Limb (tissue), 2 donors: ENCODE measurements at regions not wholly inside any gene's neighbourhood (a gene's known extent, or its start where the extent isn't known, plus 50 kb on each side); places are given as distances from the start of the nearest gene placed in this dataset.
A peak's percentile ranks its signal among the peaks of the same experiment; 100 is the strongest.
"Not testable (repeated sequence)": the region's sequence is repeated elsewhere in the genome, so short reads cannot be mapped to it uniquely, and the experiment has no call there.

Experiments used
- DNase-seq, 2 donors: peaks; one replicate each; pipeline ENCODE4 v3.0.0-alpha.2; 2016; ENCODE audit errors: extremely low spot score in 2 of 2

DNA sequence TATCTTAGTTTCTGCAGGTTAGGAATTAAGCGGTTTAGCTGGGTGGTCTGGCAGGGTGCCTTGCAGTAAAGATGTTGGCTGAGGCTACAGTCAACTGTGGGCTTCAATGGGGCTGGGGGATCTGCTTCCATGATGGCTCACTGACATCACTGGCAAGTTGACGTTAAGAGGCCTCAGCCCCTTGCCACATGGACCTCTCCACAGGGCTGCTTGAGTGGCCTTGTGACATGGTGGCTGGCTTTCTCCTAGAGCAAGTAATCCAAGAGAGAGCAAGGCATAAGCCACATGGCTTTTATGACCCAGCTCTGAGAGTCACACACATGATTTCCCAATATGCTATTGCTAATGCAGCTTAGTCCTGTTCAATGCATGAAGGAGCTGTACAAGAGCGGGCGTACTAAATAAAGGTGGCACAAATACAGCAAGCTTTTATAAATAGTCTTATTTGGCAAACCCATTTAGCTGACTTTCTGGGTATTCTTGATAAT, 109.1 kb downstream of the SEPTIN7 start:
- no peak for DNase-seq

DNA sequence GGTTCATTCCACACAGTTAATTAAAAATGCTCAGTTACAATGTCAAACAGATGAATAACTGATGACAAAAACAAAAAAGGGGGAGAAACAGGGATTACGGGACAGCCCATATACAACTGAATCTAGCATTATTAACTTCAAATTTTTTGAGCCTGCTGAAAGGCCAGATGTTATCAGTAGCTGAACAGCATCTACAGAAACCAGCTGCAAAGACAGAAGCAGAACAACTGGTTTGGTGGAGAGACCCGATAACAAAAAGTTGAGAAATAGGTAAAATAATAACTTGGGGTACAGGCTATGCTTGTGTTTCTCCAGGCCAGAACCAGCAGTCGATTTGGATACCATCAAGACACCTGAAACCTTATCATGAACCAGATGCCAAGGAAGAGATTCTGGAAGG, 109.8 kb downstream of the SEPTIN7 start:
- DNase-seq = not testable (repeated sequence)

DNA sequence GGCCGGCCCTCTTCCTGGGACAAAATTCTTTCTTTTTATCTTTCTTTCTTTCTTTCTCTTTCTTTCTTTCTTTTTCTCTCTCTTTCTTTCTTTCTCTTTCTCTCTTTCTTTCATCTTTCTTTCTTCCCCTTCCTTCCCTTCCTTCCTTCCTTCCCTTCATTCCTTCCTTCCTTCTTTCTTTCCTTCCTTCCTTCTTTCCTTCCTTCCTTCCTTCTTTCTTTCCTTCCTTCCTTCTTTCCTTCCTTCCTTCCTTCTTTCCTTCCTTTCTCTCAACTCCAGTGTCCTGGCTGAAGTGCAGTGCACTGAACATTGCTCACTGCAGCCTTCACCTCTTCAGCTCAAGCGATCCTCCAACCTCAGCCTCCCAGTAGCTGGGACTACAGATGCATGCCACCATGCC, 112.5 kb downstream of the SEPTIN7 start:
- DNase-seq = not testable (repeated sequence)

DNA sequence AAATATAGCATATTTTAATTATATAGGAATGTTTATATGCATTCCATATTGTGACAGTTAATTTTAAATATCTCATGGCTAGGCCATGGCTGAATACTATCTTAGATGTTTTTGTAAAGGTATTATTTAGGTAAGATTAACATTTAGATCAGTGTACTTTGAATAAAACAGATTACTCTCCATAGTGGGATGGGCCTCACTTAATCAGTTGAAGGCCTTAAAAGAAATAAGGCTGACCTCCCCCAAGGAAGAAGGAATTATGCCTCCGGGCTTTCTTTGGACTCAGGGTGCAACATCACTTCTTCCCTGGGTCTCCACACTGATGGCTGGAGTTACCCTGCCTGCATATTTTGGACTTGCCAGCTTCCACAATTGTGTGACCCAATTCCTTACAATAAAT, 113.4 kb downstream of the SEPTIN7 start:
- DNase-seq = not testable (repeated sequence)

DNA sequence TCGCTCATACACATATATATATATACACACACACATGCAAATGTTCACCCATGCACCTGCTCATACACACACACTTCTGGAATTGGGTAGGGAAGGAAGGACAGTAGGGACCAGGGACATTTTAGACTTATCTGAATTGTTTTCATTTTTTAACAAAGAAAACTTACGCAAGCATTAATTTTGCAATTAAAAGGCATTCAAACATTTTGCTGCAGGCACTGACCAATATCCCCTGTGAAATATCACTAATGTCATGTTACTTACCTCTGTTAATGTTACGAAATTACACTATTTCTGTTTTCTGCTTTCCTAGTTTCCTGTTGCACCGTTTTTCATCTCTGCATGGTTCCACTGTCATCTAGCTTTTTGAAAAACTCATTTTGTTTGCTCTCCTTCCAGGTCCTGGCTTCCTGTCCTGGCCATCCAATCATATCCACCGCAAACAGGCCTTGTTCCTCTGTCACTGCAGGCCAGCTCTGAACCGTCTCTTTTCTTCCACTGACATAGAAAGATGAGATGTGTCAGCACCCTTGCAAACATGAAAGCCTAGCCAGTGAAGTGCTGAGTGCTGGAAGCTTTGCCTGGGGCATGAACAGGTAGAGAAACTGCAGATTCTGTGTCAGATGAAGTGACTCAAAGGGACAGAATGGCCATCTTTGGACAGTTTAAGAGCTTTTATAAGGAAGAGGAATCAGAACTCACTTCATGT, 114.5 kb downstream of the SEPTIN7 start:
- DNase-seq = not testable (repeated sequence)

DNA sequence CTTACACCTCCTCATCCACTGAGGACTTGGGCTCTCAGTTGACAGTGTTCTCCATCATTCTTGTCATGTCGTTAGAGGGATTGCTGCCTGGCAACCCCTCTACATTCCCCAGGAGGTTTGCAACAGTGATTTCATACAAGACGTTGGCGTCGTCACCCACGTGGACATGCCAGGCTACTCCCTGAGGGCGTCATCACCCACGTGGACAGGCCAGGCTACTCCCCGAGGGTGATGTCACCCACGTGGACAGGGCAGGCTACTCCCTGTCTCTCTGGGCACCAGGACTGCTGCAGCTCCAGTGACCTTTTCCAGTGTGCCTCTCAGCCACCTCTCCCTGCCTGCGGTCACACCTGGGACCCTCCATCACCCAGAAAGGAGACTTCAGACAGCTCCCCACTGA, 117.4 kb downstream of the SEPTIN7 start:
- DNase-seq = not testable (repeated sequence)

DNA sequence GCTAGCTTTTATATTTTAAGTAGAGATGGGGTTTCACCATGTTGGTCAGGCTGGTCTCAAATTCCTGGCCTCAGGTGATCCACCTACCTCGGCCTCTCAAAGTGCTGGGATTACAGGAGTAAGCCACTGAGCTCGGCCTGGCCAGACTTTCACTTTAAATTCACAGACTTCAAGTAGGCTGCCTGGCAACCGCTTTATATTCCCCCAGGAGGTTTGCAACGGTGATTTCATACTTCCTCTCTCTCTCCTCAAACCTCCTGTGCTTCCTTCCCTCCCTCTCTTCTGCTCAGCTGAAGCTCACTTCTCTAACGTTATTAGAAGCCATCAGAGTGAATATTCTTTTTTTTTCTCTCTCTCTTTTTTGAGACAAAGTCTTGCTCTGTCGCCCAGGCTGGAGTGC, 118.8 kb downstream of the SEPTIN7 start:
- DNase-seq = peak in 1 of 2 donors; percentile 36

DNA sequence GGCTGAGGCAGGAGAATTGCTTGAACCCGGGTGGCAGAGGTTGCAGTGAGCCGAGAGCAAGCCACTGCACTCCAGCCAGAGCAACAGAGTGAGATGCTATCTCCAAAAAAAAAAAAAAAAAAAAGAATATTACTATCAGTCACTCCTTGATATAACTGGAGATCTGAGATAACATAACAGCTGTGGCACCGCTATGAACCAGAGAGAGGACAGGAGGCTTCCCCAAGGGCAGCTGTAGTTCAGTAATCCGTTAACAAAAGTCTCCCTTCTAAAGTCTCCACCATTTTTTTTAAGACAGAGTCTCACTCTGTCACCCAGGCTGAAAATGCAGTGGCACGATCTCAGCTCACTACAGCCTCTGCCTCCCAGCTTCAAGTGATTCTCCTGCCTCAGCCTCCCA, 120.5 kb downstream of the SEPTIN7 start:
- DNase-seq = not testable (repeated sequence)

DNA sequence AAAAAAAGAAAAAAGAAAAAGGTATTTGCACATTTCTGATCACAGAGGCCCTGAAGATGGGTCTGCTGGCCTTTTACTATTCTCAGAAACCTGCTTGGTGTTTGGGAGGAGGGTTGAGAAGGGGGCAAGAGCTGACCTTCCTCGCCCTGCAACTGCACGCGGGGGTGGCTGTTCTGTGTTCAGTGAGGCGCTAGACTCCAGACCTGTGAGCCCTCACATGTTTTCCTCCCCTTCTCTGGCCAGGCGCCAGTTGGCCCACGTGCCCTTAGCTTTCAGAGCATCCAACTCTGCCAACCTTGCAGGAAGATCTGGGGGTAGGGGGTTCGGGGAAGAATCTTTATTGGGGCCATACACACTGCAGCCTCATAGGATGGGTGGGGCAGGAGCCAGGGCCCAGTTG, 123.8 kb downstream of the SEPTIN7 start:
- DNase-seq = peak in 1 of 2 donors; percentile 34

DNA sequence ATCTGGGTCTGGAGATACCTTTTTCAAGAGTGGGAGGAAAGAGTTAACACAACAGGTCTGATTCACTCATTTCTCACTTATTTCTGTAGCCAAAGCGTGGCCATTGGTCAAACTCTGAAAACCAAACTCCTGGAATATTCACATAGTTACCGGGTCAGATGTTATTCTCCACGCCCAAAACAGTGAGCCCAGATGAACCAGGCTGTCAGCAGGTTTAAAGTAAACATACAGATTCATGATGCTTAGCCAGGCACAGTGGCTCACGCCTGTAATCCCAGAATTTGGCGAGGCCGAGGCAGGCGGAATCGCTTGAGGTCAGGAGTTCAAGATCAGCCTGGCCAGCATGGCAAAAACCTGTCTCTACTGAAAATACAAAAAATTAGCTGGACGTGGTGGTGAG, 126.1 kb downstream of the SEPTIN7 start:
- DNase-seq = not testable (repeated sequence)

DNA sequence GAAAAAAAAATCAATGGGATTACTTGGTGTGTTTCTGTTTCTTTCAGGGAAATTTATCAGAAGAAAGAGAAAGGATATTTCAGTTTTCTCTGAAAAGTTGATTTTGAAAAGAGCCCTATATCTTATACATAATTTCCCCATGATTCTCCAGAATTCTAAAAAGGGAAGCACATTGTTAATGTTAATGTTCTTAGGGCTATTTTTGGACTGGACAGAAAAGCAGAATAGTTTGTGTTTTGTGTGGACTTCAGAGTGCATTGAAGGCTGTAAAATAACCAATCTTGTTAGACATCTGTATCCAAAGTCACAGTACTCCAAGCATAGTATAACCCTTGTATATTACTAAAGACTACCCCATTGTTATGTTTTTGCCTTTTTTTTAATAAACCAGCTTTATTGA, 130.3 kb downstream of the SEPTIN7 start:
- DNase-seq = not testable (repeated sequence)

DNA sequence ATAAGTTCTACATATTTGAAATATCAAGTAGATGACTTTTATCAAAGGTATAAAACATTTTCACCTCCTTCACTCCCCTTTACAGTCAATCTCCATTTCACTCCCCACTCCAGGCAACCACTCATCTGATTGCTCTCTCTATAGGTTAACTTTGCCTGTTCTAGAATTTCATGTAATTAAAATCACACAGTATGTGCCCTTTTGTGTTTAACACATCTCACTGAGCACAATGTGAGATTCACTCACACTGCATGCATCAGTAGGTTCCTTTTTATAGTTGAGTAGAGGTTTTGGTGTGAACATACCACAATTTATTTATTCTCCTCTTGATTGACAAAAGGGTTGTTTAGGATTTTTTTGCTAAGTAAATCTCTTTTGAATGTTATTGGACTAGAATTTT, 130.7 kb downstream of the SEPTIN7 start:
- DNase-seq = not testable (repeated sequence)

DNA sequence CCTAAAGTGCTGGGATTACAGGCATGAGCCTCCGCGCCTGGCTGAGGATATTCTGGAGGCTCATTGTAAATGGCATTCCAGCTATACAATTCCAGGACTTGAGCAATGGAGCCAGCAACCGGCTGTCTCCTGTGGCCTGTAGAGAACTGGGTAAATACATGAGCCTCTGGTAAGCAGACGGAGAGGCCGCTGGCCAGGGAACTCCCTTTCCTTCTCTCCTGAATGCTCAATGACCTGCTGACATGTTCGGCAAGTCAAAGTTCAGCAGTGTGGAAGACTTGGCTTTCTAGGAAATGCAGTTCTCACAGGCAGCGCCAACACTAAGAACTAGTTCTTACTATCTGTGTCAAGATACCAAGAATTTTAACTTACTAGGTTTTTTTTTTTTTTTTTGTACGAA, 139.8 kb downstream of the SEPTIN7 start:
- not testable (repeated sequence) for DNase-seq

DNA sequence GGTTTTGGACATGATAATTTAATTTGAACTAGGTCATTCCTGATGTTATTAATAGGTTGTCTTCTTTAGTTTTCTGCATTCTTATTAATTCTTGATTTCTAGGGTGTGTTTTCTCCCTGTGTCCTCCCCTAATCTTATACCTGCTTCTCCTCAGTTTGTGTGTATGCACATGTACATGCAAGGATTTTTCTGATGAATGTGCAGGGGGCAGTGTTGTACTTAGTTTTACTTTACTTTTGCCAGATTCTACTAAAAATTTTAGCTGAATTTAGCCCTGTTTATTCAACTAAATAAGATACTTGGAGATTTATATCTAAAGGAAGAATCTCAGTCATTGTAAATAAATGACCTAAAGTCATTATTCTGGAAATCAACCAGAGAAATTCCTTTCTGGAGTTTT, 144.8 kb downstream of the SEPTIN7 start:
- DNase-seq = not testable (repeated sequence)

DNA sequence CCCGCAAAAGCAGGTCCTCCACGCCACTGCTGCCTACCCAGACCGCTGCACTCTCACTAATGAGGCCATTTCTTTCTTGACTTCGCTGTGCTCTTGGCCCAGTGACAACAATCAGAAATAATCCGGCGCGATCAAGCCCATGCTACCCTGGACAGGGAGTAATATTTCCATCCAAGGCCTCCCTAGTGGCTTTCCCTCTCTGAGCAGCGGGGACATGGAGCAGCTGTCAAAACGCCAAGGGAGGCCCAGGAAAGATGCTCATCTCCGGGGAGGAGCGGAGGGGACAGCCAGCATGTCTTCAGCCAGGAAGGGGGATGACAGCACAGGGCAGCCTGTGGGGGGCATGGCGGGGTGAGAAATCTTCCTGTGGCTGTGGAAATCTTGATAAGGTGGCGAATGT, 154.9 kb downstream of the SEPTIN7 start:
- not testable (repeated sequence) for DNase-seq

DNA sequence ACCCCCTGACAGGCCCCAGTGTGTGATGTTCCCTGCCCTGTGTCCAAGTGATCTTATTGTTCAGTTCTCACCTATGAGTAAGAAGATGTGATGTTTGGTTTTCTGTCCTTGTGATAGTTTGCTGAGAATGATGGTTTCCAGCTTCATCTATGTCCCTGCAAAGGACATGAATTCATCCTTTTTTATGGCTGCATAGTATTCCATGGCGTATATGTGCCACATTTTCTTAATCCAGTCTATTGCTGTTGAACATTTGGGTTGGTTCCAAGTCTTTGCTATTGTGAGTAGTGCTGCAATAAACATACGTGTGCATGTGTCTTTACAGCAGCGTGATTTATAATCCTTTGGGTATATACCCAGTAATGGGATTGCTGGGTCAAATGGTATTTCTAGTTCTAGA, 156.1 kb downstream of the SEPTIN7 start:
- not testable (repeated sequence) for DNase-seq

DNA sequence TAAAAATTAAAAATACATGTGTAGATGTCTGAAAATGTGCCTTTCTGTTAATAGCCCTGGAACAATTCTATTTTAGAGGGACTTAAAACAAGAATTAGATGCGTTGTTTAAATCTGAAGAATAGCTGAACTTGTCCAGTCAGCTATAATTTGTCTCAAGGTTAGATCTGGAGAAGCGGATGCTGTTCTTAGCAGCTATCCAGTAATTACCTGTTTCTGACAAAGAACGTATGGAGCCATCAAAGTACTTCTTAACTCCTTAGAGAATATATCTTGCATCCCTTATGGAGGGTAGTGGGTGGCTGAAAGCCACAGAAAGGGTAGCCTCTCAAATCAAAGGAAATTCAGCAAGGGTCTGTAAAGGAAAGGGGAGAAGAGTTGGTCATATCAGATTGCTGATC, 160.4 kb downstream of the SEPTIN7 start:
- not testable (repeated sequence) for DNase-seq

DNA sequence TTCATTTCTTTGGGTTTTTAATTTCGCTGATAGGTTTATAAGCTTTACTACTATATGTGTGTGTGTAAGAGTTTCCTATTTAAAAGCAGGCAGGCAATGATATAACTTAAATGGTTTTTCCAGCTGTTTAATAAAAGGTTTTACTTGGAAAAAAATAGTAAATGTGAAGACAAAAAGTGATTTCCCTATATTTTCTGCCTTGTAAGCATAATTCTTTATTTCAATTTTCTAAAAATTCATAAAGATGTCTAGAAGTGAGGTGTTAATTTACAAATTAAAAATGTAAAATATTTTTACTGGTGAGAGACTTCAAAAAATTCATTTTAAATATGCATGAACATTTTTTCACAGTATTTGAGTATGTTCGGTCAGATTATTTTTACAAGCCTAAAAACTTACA, 161.8 kb downstream of the SEPTIN7 start:
- not testable (repeated sequence) for DNase-seq

DNA sequence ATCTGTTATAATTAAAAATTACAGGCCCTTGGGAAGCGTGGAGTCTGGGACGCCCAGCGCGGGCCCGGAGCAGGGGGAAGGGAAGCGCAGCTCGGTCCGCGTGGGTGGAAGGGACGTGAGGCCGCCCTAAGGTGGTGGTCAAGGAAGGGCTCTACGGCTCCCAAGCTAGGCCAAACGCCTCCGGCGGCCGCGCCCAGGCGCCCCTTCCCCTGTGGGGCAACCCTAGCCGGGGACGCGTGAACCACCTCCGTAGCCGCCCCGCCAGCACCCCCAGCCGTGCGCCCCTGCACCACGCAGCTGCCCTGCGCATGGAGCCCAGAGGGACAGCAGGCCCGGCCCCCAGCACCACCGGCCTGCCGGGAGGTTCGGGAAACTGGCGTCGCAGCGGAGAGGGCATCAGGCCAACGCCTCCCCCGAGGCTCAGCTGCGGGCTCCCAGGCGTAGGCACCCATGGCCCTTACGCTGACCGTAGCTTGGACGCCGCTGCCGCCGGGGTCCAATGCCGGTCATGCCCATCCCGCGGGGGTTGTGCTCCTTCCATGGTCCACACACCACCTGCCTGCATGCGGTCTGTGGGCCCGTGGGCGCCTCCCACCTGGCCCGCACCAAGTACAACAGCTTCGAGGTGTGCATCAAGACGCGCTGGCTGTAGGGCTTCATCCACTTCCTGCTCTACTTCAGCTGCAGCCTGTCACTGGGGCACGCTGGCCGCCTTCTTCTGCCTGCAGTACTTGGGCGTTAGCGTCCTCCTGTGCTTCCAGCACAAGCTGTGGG, 166.7 kb downstream of the SEPTIN7 start:
- DNase-seq = no peak

DNA sequence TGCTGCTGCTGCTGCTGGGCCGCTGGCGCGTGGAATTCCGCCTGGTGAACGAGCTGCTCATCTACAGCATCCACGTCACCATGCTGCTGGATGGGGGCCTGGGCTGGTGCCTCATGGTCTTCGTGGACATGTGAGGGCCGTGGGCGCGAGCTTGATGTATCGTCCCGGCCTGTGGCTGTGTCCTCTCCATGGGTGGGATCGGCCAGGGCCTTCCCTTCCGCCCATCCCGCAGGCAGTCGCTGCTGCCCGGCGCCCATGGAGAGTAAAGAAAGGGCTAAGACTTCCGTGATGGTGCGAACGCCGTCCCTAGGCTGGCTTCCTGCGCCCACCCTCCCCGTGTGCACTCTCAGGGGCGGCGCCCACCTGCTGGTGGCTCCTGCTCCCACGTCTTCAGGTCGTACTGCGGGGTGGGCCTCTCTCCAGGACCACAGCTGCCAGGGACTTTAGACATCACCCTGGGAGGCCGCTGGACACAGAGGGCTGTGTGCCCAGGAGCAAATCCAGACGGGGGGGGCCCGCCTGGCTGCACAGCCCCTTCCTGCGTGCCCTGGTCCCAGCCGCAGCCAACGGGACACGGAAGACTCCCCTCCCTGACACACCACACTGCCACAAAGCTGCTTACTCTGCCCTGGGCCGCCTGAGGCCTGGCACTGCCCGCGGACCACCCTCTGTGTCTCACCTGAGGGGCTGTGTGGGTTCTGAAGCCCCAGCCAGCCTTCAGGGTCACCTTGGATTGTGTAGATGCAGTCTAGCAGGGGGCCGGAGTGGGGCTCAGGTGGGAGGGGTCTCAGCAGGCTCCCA, 167.5 kb downstream of the SEPTIN7 start:
- DNase-seq = no peak

DNA sequence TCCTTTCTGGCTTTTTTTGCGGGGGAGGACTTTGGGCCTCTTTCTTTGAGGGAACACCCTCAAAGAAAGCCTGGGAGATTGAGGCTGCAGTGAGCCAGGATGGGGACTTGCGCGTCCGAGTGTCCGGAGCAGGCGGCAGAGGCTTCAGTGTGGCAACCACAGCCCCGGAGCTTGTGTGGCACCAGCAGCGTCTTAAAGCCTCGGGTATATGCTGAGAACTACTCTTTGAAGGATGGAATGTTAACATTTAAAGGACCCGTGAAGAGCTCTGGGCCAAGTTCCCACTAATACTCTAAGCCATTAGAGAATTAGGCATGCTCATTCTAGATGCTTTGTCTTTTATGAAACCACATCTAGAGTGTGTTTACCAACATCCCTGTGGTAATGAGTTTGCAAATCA, 168.2 kb downstream of the SEPTIN7 start:
- DNase-seq = peak in 1 of 2 donors; percentile 19

DNA sequence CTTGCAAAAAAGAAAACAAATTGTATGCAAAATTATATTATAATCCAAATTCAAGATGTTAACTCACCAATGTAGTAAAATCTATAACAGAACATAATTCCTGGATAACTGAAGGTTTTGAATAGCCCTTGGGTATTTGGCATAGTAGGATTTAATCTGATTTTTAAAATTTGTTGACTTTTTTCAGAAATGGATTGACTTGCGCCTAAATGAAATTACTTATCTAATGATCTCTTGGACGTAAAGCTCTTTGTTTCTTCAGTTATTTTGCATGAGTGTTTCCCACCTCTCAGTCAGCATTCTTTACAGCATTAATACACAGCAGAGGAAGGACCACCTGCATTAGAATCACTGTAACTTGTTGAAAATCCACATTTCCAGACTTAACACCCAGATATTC, 169.6 kb downstream of the SEPTIN7 start:
- no peak for DNase-seq
